IMR-90 (cell line): ENCODE measurements at regions not wholly inside any gene's neighbourhood (a gene's known extent, or its start where the extent isn't known, plus 50 kb on each side); places are given as distances from the start of the nearest gene placed in this dataset.

Source experiments
- ATAC-seq: fragments of 200-7000 bp; cut with Tn5 transposase; 2 replicates; pipeline ENCODE4 v1.9.1; 2020; ENCODE audit warnings: low read depth, mild to moderate bottlenecking, moderate library complexity
- BruUV-seq: library from RNA; stranded (reverse); fragments of 400-500 nt; replicated peaks from 2 replicates; lab custom pipeline; 2021; lab: Mats Ljungman, UMichigan
- CTCF ChIA-PET: fragments of 300-600 bp; formaldehyde crosslinking; extraction: SDS; loops from one replicate; lab custom pipeline; 2021; ENCODE audit warnings: antibody characterized with exemption; lab: Yijun Ruan, JAX
- POLR2A ChIA-PET: fragments of 300-600 bp; sonication (Branson Sonifier 250); formaldehyde crosslinking; loops from one replicate; lab custom pipeline; 2022; ENCODE audit warnings: antibody characterized with exemption; ENCODE audit not compliant: unreplicated experiment; lab: Charles Lee
- DNase-seq: peaks from one replicate; pipeline ENCODE4 v3.0.0; 2013
- H2AFZ ChIP-seq: replicated peaks from 2 replicates; pipeline ENCODE3; 2013; ENCODE audit warnings: low read length, mild to moderate bottlenecking; ENCODE audit not compliant: poor library complexity
- H2AK5ac ChIP-seq: 2 replicates; pipeline ENCODE4 v1.6.1; 2013; ENCODE audit warnings: low read depth, low read length, inconsistent platforms
- H2AK9ac ChIP-seq: replicated peaks from 2 replicates; pipeline ENCODE3; 2013; ENCODE audit warnings: mild to moderate bottlenecking, low read depth, low read length, moderate library complexity; ENCODE audit not compliant: poor library complexity
- H2BK120ac ChIP-seq: 2 replicates; pipeline ENCODE4 v1.6.1; 2013; ENCODE audit warnings: low read depth, low read length, inconsistent platforms
- H2BK15ac ChIP-seq: 3 replicates; pipeline ENCODE4 v1.6.1; 2013; ENCODE audit warnings: low read depth, low read length, inconsistent platforms
- H2BK20ac ChIP-seq: 2 replicates; pipeline ENCODE4 v1.6.1; 2013; ENCODE audit warnings: low read depth, mild to moderate bottlenecking, inconsistent platforms, low read length, moderate library complexity
- H2BK5ac ChIP-seq: 2 replicates; pipeline ENCODE4 v1.6.1; 2013; ENCODE audit warnings: mild to moderate bottlenecking, low read depth, low read length, inconsistent platforms; ENCODE audit not compliant: poor library complexity, severe bottlenecking
- H3K14ac ChIP-seq: replicated peaks from 2 replicates; pipeline ENCODE4 v1.6.1; 2013; ENCODE audit warnings: low read depth, low read length, inconsistent platforms
- H3K18ac ChIP-seq: 2 replicates; pipeline ENCODE4 v1.6.1; 2013; ENCODE audit warnings: low read depth, low read length, control low read depth
- H3K23ac ChIP-seq: 2 replicates; pipeline ENCODE4 v1.6.1; 2013; ENCODE audit warnings: low read depth, low read length, inconsistent platforms
- H3K27ac ChIP-seq: 2 replicates; pipeline ENCODE4 v1.5.1; 2013; ENCODE audit warnings: mild to moderate bottlenecking, control low read depth, low read length; ENCODE audit not compliant: insufficient read depth
- H3K27me3 ChIP-seq: 2 replicates; pipeline ENCODE4 v1.6.1; 2013; ENCODE audit warnings: low read length; ENCODE audit not compliant: control insufficient read depth, insufficient read depth
- H3K36me3 ChIP-seq: 2 replicates; pipeline ENCODE4 v1.6.1; 2013; ENCODE audit warnings: low read length, mixed read lengths; ENCODE audit not compliant: control insufficient read depth, insufficient read depth
- H3K4ac ChIP-seq: 2 replicates; pipeline ENCODE4 v1.6.1; 2013; ENCODE audit warnings: low read depth, low read length, inconsistent platforms
- H3K4me1 ChIP-seq: 2 replicates; pipeline ENCODE4 v1.6.1; 2013; ENCODE audit warnings: low read length, mixed read lengths; ENCODE audit not compliant: control insufficient read depth, insufficient read depth
- H3K4me2 ChIP-seq: 2 replicates; pipeline ENCODE4 v1.6.1; 2013; ENCODE audit warnings: low read depth, mild to moderate bottlenecking, control low read depth, low read length, moderate library complexity
- H3K4me3 ChIP-seq: 2 replicates; pipeline ENCODE4 v1.5.1; 2013; ENCODE audit warnings: low read depth, mild to moderate bottlenecking, control low read depth, low read length, moderate library complexity; ENCODE audit not compliant: insufficient read depth
- H3K56ac ChIP-seq: 2 replicates; pipeline ENCODE4 v1.6.1; 2013; ENCODE audit warnings: low read length, inconsistent platforms; ENCODE audit not compliant: insufficient read depth; ENCODE audit errors: extremely low read depth
- H3K79me1 ChIP-seq, 2 experiments: 2 replicates each; pipeline ENCODE4 v1.6.1; 2013; ENCODE audit warnings: low read length in 2 of 2, inconsistent platforms in 1 of 2, low read depth in 1 of 2
- H3K9ac ChIP-seq: 2 replicates; pipeline ENCODE4 v1.6.1; 2013; ENCODE audit warnings: low read depth, low read length, control low read depth
- H3K9me1 ChIP-seq: 2 replicates; pipeline ENCODE4 v1.6.1; 2013; ENCODE audit warnings: low read length, inconsistent platforms; ENCODE audit not compliant: insufficient read depth
- H3K9me3 ChIP-seq: 2 replicates; pipeline ENCODE4 v1.6.1; 2013; ENCODE audit warnings: low read length; ENCODE audit not compliant: control insufficient read depth, insufficient read depth
- H4K20me1 ChIP-seq: 2 replicates; pipeline ENCODE4 v1.6.1; 2013; ENCODE audit warnings: low read length, inconsistent platforms; ENCODE audit not compliant: insufficient read depth
- H4K5ac ChIP-seq: 2 replicates; pipeline ENCODE4 v1.6.1; 2013; ENCODE audit warnings: mild to moderate bottlenecking, low read depth, low read length, control low read depth
- H4K8ac ChIP-seq, 2 experiments: 2 replicates each; pipeline ENCODE4 v1.6.1; 2013; ENCODE audit warnings: low read depth in 2 of 2, low read length in 2 of 2, control low read depth in 1 of 2, inconsistent platforms in 1 of 2
- H4K91ac ChIP-seq: 2 replicates; pipeline ENCODE4 v1.6.1; 2013; ENCODE audit warnings: low read depth, low read length, inconsistent platforms; ENCODE audit not compliant: insufficient read depth
- BHLHE40 ChIP-seq: fragments of 150-350 bp; IDR thresholded peaks from 2 replicates; pipeline ENCODE4 v1.6.1; 2016; ENCODE audit warnings: mild to moderate bottlenecking, low read depth, low read length
- CEBPB ChIP-seq: IDR thresholded peaks from 2 replicates; pipeline ENCODE4 v1.6.1; 2012; ENCODE audit warnings: low read depth, low read length, improper control_type of control experiment
- CHD1 ChIP-seq: IDR thresholded peaks from 2 replicates; pipeline ENCODE4 v1.6.1; 2012; ENCODE audit warnings: low read depth, low read length, improper control_type of control experiment
- CTCF ChIP-seq: conservative IDR thresholded peaks from 2 replicates; pipeline ENCODE4 v1.5.1; 2012; ENCODE audit warnings: mild to moderate bottlenecking, low read depth, low read length, improper control_type of control experiment
- ELK1 ChIP-seq: fragments of 150-350 bp; IDR thresholded peaks from 2 replicates; pipeline ENCODE4 v1.6.1; 2016; ENCODE audit warnings: low read depth, mild to moderate bottlenecking, low read length, moderate library complexity, borderline replicate concordance
- FOS ChIP-seq: fragments of 150-350 bp; IDR thresholded peaks from 2 replicates; pipeline ENCODE4 v1.6.1; 2016; ENCODE audit warnings: low read depth, low read length
- MAFK ChIP-seq: IDR thresholded peaks from 2 replicates; pipeline ENCODE4 v1.6.1; 2012; ENCODE audit warnings: low read depth, low read length, improper control_type of control experiment
- MAZ ChIP-seq: IDR thresholded peaks from 2 replicates; pipeline ENCODE4 v1.6.1; 2012; ENCODE audit warnings: low read depth, mild to moderate bottlenecking, low read length, improper control_type of control experiment, moderate library complexity, borderline replicate concordance
- MXI1 ChIP-seq: IDR thresholded peaks from 2 replicates; pipeline ENCODE4 v1.6.1; 2012; ENCODE audit warnings: low read depth, mild to moderate bottlenecking, low read length, moderate library complexity, borderline replicate concordance
- NFE2L2 ChIP-seq: fragments of 150-350 bp; IDR thresholded peaks from 2 replicates; pipeline ENCODE4 v1.6.1; 2016; ENCODE audit warnings: low read depth, mild to moderate bottlenecking, low read length
- POLR2A ChIP-seq: IDR thresholded peaks from 2 replicates; pipeline ENCODE4 v1.6.1; 2012; ENCODE audit warnings: mild to moderate bottlenecking, low read depth, low read length
- RAD21 ChIP-seq: IDR thresholded peaks from 2 replicates; pipeline ENCODE4 v1.6.1; 2012; ENCODE audit warnings: low read length, improper control_type of control experiment
- RCOR1 ChIP-seq: IDR thresholded peaks from 2 replicates; pipeline ENCODE4 v1.6.1; 2012; ENCODE audit warnings: mild to moderate bottlenecking, low read length, improper control_type of control experiment; ENCODE audit not compliant: insufficient replicate concordance
- RFX5 ChIP-seq: IDR thresholded peaks from 2 replicates; pipeline ENCODE4 v1.8.0; 2012; ENCODE audit warnings: low read depth, mild to moderate bottlenecking, low read length, moderate library complexity
- SMC3 ChIP-seq: fragments of 150-350 bp; IDR thresholded peaks from 2 replicates; pipeline ENCODE4 v1.6.1; 2016; ENCODE audit warnings: low read depth, mild to moderate bottlenecking, antibody characterized with exemption, low read length, moderate library complexity
- USF2 ChIP-seq: fragments of 150-350 bp; IDR thresholded peaks from 2 replicates; pipeline ENCODE4 v1.6.1; 2017; ENCODE audit warnings: mild to moderate bottlenecking, antibody characterized with exemption, low read length, low read depth
- WGBS, 2 experiments: methylation state at CpG; one replicate each; pipeline versions ENCODE4 v1.1.5 to v1.1.7; 2013; ENCODE audit warnings: missing lambda C conversion rate in 2 of 2; ENCODE audit not compliant: insufficient read length in 1 of 2; ENCODE audit errors: extremely low coverage in 2 of 2; 5-methylcytosine and 5-hydroxymethylcytosine counted together
- dilution Hi-C: fragments of 300-500 bp; cut with HindIII; formaldehyde crosslinking; loops from one replicate; pipeline ENCODE4 v1.14.3; 2018; ENCODE audit warnings: low sequenced_read_pairs; ENCODE audit not compliant: unreplicated experiment
- in situ Hi-C: fragments of 300-500 bp; cut with MboI; formaldehyde crosslinking; loops from 3 replicates; pipeline ENCODE4 v1.14.3; 2019; ENCODE audit warnings: low sequenced_read_pairs, inconsistent platforms, mixed read lengths
- intact Hi-C: fragments of 100-400 bp; cut with micrococcal nuclease; formaldehyde crosslinking; loops from 2 replicates; pipeline ENCODE4 v1.10.0; 2022

- no peak overlapping the region for H3K18ac ChIP-seq
- H4K8ac ChIP-seq: no peak overlapping the region
- H3K9me1 ChIP-seq: no peaks in the 10 kb centered on the region
- ChIA-PET POLR2A (no interaction called here), CTCF (no interaction called here)
- no peak overlapping the region for H2AK5ac ChIP-seq
- intact Hi-C loops: no loop called here
- no peak overlapping the region for H3K14ac ChIP-seq
- H2AFZ ChIP-seq: no peak overlapping the region
- H3K4ac ChIP-seq: no peak overlapping the region
- 40% methylated on average over 1 of the region's 8 CpGs; no CpG with 5 or more reads in 1 of the 2 experiments for WGBS, 2 experiments
- no peak overlapping the region for H3K4me3 ChIP-seq
- H3K27me3 ChIP-seq: no peaks in the 10 kb centered on the region
- no peak overlapping the region for H3K56ac ChIP-seq
- H2AK9ac ChIP-seq: no peak overlapping the region
- H3K36me3 ChIP-seq: no peaks in the 10 kb centered on the region
- TF ChIP-seq SMC3: no peak
- TF ChIP-seq NFE2L2: no peak
- TF ChIP-seq POLR2A: no peak
- no peak for TF ChIP-seq USF2
- TF ChIP-seq RCOR1: no peak
- no peak for TF ChIP-seq BHLHE40
- TF ChIP-seq MAFK: no peak
- TF ChIP-seq FOS: no peak
- no peak for TF ChIP-seq CTCF
- TF ChIP-seq RFX5: no peak
- no peak for TF ChIP-seq MXI1
- no peak for TF ChIP-seq MAZ
- TF ChIP-seq RAD21: no peak
- no peak for TF ChIP-seq CEBPB
- no peak for TF ChIP-seq CHD1
- no peak for TF ChIP-seq ELK1
- H3K27ac ChIP-seq: no peak overlapping the region
- DNase-seq (no peak), ATAC-seq (no peak)
- H2BK20ac ChIP-seq: no peak overlapping the region
- H4K20me1 ChIP-seq: no peaks in the 10 kb centered on the region
- no peak overlapping the region for H4K5ac ChIP-seq
- no peak overlapping the region for H4K91ac ChIP-seq
- no peaks in the 10 kb centered on the region for H3K9me3 ChIP-seq
- no peaks in the 10 kb centered on the region for H3K4me1 ChIP-seq
- no peak overlapping the region for H2BK5ac ChIP-seq
- H3K23ac ChIP-seq: no peak overlapping the region
- in situ Hi-C loops: no loop called here
- H3K79me1 ChIP-seq: no peaks in the 10 kb centered on the region
- no peak overlapping the region for H3K4me2 ChIP-seq
- no peak overlapping the region for H2BK15ac ChIP-seq
- no TSS peak for BruUV-seq
- H2BK120ac ChIP-seq: no peak overlapping the region
- dilution Hi-C loops: no loop called here
- H3K9ac ChIP-seq: no peak overlapping the region
These were observed 374.5 kb downstream of the EPM2A start for GRCh38 chr6:145360865-145361264.
